Posterior vena cava (tissue), 2 donors: ENCODE measurements at regions not wholly inside any gene's neighbourhood (a gene's known extent, or its start where the extent isn't known, plus 50 kb on each side); places are given as distances from the start of the nearest gene placed in this dataset.

Experiments used
- DNase-seq: peaks from one replicate; pipeline ENCODE4 v3.0.0-alpha.2; 2020; ENCODE audit warnings: low spot score
- intact Hi-C, 2 donors: fragments of 100-400 bp; cut with DNase I; formaldehyde crosslinking; loops; one replicate each; pipeline versions ENCODE4 v1.14.1 to v1.14.2; 2022 to 2023
- donor health status: DM: yes; HTN: yes; CAD: no.
- donor health status: DM: yes; HTN: yes; CAD: no.

DNA sequence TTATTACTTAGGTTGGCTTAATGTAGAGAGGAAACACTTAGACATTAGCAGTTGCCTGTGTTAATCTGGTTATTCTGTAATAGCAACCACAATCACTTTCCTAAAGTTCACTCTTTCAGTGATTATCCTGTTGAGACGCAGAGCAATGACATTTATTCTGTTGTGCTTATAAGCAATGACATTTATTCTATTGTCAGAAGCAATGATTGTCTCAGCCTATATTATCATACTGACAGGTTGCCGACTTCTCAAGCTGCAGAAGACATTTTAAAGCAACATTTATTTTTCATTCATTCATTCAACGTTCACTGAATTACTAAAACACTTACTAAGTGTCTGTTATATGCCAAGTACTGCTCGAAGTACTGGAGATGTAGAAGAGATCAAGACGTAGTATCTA lies 193.5 kb upstream of the SLITRK3 start:
- intact Hi-C loops = no loop called here

DNA sequence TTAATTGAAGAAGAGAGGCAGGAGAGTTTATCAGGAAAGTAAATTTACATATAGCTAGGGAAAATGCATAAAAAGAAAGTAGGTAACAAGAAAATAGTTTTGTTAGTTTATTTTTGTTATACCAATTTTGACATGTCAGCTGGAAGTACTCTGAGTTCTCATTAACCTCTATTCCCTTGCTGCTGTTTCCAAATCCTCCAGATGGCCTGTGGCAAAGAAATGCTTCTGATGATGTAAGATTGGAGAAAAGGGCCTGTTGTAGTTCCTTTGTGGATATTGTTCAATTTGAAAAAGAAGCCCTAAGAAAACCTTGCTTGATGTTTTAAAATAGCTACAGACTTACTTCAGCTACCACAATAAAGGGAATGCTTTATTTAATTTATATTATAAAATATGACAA lies 192.9 kb upstream of the SLITRK3 start:
- intact Hi-C loops = no loop called here

More for the DNA sequence above, 193.5 kb upstream of the SLITRK3 start:
- no peak for DNase-seq

DNA sequence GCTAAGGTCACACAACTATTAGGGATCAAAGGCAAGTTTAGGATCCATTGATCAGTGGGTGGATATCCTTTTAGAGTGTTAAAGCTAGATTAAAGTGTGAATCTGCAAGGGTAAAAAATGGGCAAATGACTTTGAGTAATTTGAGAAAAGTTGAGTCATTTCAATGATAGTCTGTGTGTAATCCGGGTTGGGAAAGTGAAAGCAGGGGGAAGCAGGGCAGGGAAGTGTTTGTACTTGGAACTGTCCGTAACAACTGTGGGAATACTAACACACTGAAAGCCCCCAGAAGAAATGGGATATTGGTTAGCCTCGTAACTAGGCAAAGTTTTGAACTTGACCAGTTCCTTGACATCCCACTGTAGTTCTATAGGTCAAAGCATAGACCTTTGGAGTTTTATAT lies 187.2 kb upstream of the SLITRK3 start:
- intact Hi-C loops = no loop called here

More for the DNA sequence above, 192.9 kb upstream of the SLITRK3 start:
- DNase-seq = no peak

DNA sequence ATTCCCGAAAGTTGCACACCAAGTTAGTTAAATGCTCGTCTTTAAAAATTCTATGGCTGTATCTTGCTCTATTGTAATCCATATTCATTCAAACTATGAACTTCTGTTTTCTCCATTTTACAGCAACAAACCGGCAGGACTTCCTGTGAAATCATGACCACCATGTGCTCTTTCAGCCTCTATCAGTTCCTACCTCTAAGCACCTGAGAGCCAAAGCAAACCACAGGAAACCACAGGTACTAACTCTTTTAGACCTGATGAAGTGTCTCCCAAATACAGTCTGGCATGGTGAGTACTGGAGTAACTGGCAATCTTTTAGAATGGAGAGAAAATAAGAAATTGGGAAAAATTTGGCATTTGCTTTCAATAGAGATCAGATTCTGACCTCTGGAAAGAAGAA lies 186.5 kb upstream of the SLITRK3 start:
- intact Hi-C loops = no loop called here

More for the DNA sequence above, 187.2 kb upstream of the SLITRK3 start:
- no peak for DNase-seq

DNA sequence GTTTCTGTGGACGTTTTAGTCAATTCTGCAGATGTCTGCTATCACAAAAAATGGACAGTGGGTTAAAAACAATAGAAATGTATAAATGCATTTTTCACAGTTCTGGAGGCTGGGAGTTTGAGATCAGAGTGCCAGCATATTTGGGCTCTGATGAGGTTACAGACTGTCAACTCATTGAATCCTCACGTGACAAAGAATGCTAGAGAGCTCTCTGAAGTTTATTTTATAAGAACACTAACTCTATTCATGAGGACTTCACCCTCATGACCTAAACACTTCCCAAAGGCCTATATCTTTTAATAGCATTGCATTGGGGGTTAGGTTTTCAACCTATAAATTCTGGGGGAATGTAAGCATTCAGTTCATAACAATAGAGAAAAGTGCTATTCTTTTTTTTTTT lies 182.6 kb upstream of the SLITRK3 start:
- intact Hi-C loops = no loop called here
- DNase-seq = no peak

More for the DNA sequence above, 186.5 kb upstream of the SLITRK3 start:
- DNase-seq = no peak

DNA sequence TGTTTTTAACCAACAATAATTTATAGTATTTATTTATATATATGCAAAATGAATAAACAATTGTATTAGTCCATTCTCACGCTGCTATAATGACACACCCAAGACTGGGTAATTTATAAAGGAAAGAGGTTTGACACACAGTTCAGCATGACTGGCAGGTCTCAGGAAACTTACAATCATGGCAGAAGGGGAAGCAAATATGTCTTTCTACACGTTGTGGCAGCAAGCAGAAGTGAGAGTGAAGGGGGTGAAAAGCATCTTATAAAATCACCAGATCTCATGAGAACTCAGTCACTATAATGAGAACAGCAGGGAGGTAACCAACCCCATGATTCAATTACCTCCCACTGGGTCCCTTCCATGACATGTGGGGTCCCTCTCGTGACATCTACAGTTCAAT lies 162.8 kb upstream of the SLITRK3 start:
- intact Hi-C loops = no loop called here
- no peak for DNase-seq

DNA sequence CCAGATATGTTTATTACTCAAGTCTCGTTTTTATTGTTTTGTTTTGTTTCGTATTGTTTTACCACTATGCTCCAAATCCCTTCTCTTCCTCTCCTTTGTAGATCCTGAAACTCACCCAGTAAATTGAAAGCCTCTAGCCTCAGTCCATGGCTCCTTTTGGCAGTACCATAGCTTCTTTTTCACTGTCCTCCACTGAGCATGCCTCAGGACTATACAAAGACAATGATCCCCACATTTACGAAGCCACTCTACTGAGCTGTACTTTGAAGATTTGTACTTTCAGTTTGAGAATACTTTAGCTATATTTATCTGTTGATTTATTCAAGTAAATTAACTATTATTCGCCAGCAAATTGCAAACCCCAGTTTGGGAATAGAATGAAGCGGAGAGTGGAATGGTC lies 159.1 kb upstream of the SLITRK3 start:
- no peak for DNase-seq
- intact Hi-C loops = no loop called here

DNA sequence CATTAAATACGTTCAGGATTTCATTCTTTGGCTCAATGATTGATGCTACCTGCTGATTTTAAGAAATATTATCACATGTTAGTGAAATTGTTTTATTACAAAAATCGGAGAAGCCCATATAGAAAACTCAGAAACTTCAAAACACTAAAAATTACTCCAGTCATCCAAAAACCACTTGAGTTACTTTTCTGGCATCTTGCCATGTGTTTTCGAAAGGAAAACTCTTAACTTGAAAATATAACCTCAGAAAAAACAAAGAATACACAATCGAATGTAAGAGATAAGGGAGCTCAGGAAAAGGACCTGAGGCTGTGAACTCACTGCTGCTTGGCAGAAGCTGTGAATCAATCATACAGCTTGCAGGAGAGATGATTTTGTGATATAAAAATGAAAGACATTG lies 151.3 kb upstream of the SLITRK3 start:
- intact Hi-C loops = no loop called here
- DNase-seq = no peak

DNA sequence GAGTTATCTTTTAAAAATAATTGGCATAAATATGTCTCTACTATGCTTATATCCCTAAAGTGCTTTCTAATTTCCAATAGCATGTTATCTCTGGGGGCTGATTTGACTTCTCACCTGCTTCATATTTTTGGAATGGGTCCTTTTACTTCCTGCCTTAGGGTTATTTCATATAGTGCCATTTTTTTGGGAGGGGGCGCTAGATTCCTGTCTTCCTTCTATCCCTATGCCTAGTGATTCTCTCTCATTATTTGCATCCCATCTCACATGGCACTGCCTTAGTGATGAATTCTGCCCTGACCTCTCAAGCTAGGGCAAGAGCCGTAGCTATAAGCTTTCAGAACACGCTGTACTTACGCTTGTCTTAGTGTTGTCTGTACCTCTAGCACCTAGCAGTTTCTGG lies 150.3 kb upstream of the SLITRK3 start:
- intact Hi-C loops = no loop called here
- no peak for DNase-seq

DNA sequence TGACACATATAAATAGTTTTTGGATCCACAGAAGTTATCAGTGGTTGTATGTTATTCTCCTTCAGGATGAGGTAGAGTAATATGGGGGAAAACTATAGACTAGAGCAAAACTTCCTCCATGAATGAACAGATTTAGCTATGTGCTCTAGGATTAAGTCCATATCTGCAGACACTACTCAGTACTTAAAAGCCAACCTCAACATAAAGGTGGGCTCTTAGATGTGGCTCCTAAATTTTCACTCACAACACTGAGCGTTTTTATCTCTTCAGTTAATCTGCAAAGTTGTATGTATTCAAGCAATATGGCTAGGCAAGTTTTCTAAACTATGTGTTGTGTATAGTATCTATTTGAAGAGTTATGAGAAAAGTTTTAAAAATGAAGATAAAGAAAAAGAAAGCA lies 147.0 kb upstream of the SLITRK3 start:
- DNase-seq = no peak
- intact Hi-C loops = no loop called here

DNA sequence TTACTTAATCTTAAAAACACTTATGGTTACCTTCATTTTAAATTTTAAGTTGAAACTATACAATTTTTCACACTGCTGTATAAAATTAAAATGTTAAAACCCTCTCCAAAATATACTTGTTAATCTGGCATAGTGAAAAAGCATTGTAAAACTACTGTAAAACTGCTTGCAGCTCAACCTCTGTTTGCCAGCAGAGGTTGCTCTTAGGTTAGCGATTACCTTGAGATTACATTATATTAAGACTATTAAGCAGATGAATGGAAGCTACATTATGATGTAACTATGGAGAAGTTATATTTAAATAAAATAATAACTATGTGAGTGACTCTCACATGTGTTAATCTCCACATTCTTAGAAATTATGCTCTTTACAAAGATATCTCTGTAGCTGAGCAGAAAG lies 143.6 kb upstream of the SLITRK3 start:
- no peak for DNase-seq
- intact Hi-C loops = no loop called here

DNA sequence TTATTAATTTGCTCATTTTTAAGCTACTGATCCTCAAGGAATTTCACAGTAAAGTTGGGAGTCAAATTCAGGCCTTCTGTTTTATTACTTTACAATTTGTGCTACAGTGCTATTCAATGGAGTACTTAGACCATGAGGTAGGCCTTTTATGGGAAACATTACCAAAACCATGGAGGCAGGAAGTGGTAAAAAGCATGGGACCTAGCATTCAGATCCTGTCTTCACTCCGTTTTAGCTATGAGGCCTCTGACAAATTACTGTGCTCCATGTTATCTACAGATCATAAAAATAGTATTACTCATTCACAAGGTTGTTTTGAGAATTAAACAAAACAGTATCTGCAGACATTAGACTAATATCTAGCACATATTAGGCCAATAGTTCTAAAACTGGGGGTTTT lies 140.6 kb upstream of the SLITRK3 start:
- no peak for DNase-seq
- intact Hi-C loops = no loop called here
